ENCODE measurements at regions not wholly inside any gene's neighbourhood (a gene's known extent, or its start where the extent isn't known, plus 50 kb on each side); places are given as distances from the start of the nearest gene placed in this dataset.

- no peak overlapping the region for H3K4ac ChIP-seq (ENCODE audit: low read depth, low read length)
- H2AFZ ChIP-seq (ENCODE audit: low read length): no peak overlapping the region
- H2BK120ac ChIP-seq (ENCODE audit: low read depth, low read length, poor library complexity, severe bottlenecking): no peak overlapping the region
- no peaks in the 10 kb centered on the region for H3K4me1 Mint-ChIP-seq
- TF ChIP-seq, protein P1, sequence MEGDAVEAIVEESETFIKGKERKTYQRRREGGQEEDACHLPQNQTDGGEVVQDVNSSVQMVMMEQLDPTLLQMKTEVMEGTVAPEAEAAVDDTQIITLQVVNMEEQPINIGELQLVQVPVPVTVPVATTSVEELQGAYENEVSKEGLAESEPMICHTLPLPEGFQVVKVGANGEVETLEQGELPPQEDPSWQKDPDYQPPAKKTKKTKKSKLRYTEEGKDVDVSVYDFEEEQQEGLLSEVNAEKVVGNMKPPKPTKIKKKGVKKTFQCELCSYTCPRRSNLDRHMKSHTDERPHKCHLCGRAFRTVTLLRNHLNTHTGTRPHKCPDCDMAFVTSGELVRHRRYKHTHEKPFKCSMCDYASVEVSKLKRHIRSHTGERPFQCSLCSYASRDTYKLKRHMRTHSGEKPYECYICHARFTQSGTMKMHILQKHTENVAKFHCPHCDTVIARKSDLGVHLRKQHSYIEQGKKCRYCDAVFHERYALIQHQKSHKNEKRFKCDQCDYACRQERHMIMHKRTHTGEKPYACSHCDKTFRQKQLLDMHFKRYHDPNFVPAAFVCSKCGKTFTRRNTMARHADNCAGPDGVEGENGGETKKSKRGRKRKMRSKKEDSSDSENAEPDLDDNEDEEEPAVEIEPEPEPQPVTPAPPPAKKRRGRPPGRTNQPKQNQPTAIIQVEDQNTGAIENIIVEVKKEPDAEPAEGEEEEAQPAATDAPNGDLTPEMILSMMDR (conservative IDR thresholded peaks at IDR 0.05): no peak
- H2BK15ac ChIP-seq (ENCODE audit: low read depth, low read length): no peak overlapping the region
- no peak overlapping the region for H3K14ac ChIP-seq (ENCODE audit: insufficient read depth, low read length)
- H2BK20ac ChIP-seq (ENCODE audit: low read depth, low read length, poor library complexity, severe bottlenecking): no peak overlapping the region
- no peak overlapping the region for H4K8ac ChIP-seq (replicated peaks; ENCODE audit: insufficient read length, low read depth, low read length)
- H3K36me3 Mint-ChIP-seq (ENCODE audit: insufficient read depth in 1 of 3, low read depth in 3 of 3): peaks cover 15 to 44% (median 40%) of the 10 kb centered on the region in 3 experiments
- no peaks in the 10 kb centered on the region for H4K20me1 ChIP-seq (ENCODE audit: control insufficient read depth, insufficient read depth, insufficient read length)
- H3T11ph ChIP-seq (ENCODE audit: low read length): no peak overlapping the region
- no peak overlapping the region for H2AK5ac ChIP-seq (ENCODE audit: insufficient read length, low read length)
- H3K4me2 ChIP-seq (ENCODE audit: insufficient read depth, insufficient read length, low read length): no peak overlapping the region
- H3K27me3 ChIP-seq (ENCODE audit: insufficient read depth, low read length): no peaks in the 10 kb centered on the region
- no peak overlapping the region for H3K18ac ChIP-seq (ENCODE audit: insufficient read length, low read depth, low read length)
- peaks cover 26% of the 10 kb centered on the region for H3K9me3 ChIP-seq (ENCODE audit: control insufficient read depth, low read depth, low read length)
- no peak overlapping the region for H3K23ac ChIP-seq (ENCODE audit: insufficient read length, low read depth, low read length)
- H3K9me3 Mint-ChIP-seq: peaks cover 56 to 65% of the 10 kb centered on the region in 2 experiments
- no peak overlapping the region for H3K4me3 Mint-ChIP-seq
- DNase-seq: no peak
- no peaks in the 10 kb centered on the region for H3K79me2 ChIP-seq (ENCODE audit: insufficient read depth, low read length)
- no peak overlapping the region for H3K27ac ChIP-seq (ENCODE audit: insufficient read length, low read depth, low read length)
- H4K5ac ChIP-seq (ENCODE audit: insufficient read length, low read depth, low read length): no peak overlapping the region
- no peaks in the 10 kb centered on the region for H3K23me2 ChIP-seq (ENCODE audit: insufficient read length, low read depth, low read length, poor library complexity, severe bottlenecking)
- no peak overlapping the region for H3K56ac ChIP-seq (ENCODE audit: insufficient read length, low read depth, low read length)
- H4K91ac ChIP-seq (ENCODE audit: insufficient read length, low read depth, low read length): no peak overlapping the region
- H3K4me1 ChIP-seq (ENCODE audit: insufficient read depth, low read length): no peaks in the 10 kb centered on the region
- no peak overlapping the region for H3K9ac ChIP-seq (ENCODE audit: extremely low read depth, insufficient read length, low read length)
- no peak overlapping the region for H2BK5ac ChIP-seq (ENCODE audit: insufficient read length, low read length)
- H3K27ac Mint-ChIP-seq: no peak overlapping the region
- H2BK12ac ChIP-seq (ENCODE audit: insufficient read length, low read depth, low read length): no peak overlapping the region
- H3K79me1 ChIP-seq (ENCODE audit: insufficient read depth, low read depth, low read length, poor library complexity, severe bottlenecking): no peaks in the 10 kb centered on the region
- H3K27me3 Mint-ChIP-seq (ENCODE audit: low read depth): no peaks in the 10 kb centered on the region
Observed at GRCh38 chr7:42552227-42552626, 315.2 kb upstream of the GLI3 start.
